A673 (cell line): ENCODE measurements at regions not wholly inside any gene's neighbourhood (a gene's known extent, or its start where the extent isn't known, plus 50 kb on each side); places are given as distances from the start of the nearest gene placed in this dataset.

ENCODE experiments used
- BruUV-seq: library from RNA; stranded (reverse); fragments of 400-500 nt; replicated peaks from 2 replicates; lab custom pipeline; 2021; lab: Mats Ljungman, UMichigan
- CTCF ChIA-PET: fragments of 300-600 bp; sonication (Branson Sonifier 250); formaldehyde crosslinking; loops from one replicate; lab custom pipeline; 2022; ENCODE audit warnings: antibody characterized with exemption; lab: Charles Lee
- POLR2A ChIA-PET: fragments of 300-600 bp; sonication (Branson Sonifier 250); formaldehyde crosslinking; loops from one replicate; lab custom pipeline; 2022; ENCODE audit warnings: antibody characterized with exemption; ENCODE audit not compliant: low non-redundant PET; lab: Charles Lee
- DNase-seq: peaks from one replicate; pipeline ENCODE4 v3.0.0-alpha.2; 2015; ENCODE audit warnings: low spot score
- H3K27ac ChIP-seq: fragments of 200-600 bp; sonication (generic); 2 replicates; pipeline ENCODE4 v1.5.1; 2016; ENCODE audit warnings: mixed run types, low read depth, mild to moderate bottlenecking, mixed read lengths, antibody characterized with exemption, low read length; ENCODE audit not compliant: poor library complexity, severe bottlenecking
- H3K27me3 ChIP-seq: fragments of 200-600 bp; sonication (generic); replicated peaks from 2 replicates; pipeline ENCODE4 v1.6.1; 2017; ENCODE audit warnings: mixed run types, low read depth, mild to moderate bottlenecking, mixed read lengths, antibody characterized with exemption, low read length; ENCODE audit not compliant: insufficient read depth, poor library complexity
- H3K36me3 ChIP-seq: fragments of 200-600 bp; sonication (generic); 2 replicates; pipeline ENCODE4 v1.6.1; 2016; ENCODE audit warnings: mixed run types, mild to moderate bottlenecking, mixed read lengths, antibody characterized with exemption, low read length; ENCODE audit not compliant: insufficient read depth, poor library complexity, severe bottlenecking
- H3K4me1 ChIP-seq: fragments of 200-600 bp; sonication (generic); 2 replicates; pipeline ENCODE4 v1.6.1; 2017; ENCODE audit warnings: mixed run types, mild to moderate bottlenecking, mixed read lengths, antibody characterized with exemption, low read length; ENCODE audit not compliant: insufficient read depth, poor library complexity, severe bottlenecking
- H3K4me3 ChIP-seq: fragments of 200-600 bp; sonication (generic); 2 replicates; pipeline ENCODE4 v1.5.1; 2016; ENCODE audit warnings: low read depth, mixed run types, mild to moderate bottlenecking, mixed read lengths, low read length; ENCODE audit not compliant: poor library complexity, severe bottlenecking
- H3K9me3 ChIP-seq: fragments of 200-600 bp; sonication (generic); 2 replicates; pipeline ENCODE4 v1.6.1; 2016; ENCODE audit warnings: mixed run types, low read depth, mild to moderate bottlenecking, mixed read lengths, antibody characterized with exemption, low read length; ENCODE audit not compliant: poor library complexity, severe bottlenecking
- EZH2 ChIP-seq: fragments of 200-600 bp; sonication (generic); IDR thresholded peaks from 2 replicates; pipeline ENCODE4 v1.6.1; 2017; ENCODE audit warnings: borderline replicate concordance, low read depth, mild to moderate bottlenecking, mixed read lengths, antibody characterized with exemption, low read length; ENCODE audit not compliant: poor library complexity, severe bottlenecking
- intact Hi-C: fragments of 100-400 bp; cut with micrococcal nuclease; formaldehyde crosslinking; loops from one replicate; pipeline ENCODE4 v1.10.0; 2022; ENCODE audit not compliant: unreplicated experiment
- TF ChIP-seq, protein P1 (sequence below): fragments of 300-800, 200-600 bp; sonication (generic); conservative IDR thresholded peaks from 2 replicates; pipeline ENCODE4 v1.5.1; 2017; ENCODE audit warnings: low read depth, mild to moderate bottlenecking, antibody characterized with exemption, low read length, moderate library complexity, mixed read lengths

DNA sequence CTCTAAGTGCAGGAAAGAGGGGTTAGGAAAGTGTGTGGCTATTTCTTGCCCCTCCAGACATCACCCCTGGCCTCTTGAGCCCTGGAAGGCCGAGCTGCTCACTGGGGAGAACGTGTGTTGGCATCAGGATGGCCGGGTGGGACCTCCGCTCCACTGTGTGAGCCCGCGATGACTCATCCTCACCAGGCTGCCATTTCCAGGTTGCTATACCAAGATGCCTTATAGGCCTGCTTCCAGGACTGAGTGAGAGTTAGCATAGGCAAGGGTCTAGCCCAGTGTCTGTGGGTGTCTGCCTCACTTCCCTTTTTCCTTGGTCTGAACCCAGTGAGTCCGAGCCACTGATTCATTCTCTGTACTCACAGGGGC, 105.0 kb downstream of the MRPL14 start:
- no peaks in the 10 kb centered on the region for H3K36me3 ChIP-seq
- DNase-seq, result no peak
- H3K4me1 ChIP-seq, result peaks cover 8% of the 10 kb centered on the region
- CTCF ChIA-PET, result no interaction called here
- POLR2A ChIA-PET, result interaction anchor here (0.6 kb wide), 1 partner anchor 17 kb away, joined by 3 read pairs; no protein-coding TSS in a partner anchor
- no peaks in the 10 kb centered on the region for H3K27me3 ChIP-seq
- BruUV-seq, result no TSS peak
- no peak overlapping the region for H3K27ac ChIP-seq
- TF ChIP-seq, protein P1, sequence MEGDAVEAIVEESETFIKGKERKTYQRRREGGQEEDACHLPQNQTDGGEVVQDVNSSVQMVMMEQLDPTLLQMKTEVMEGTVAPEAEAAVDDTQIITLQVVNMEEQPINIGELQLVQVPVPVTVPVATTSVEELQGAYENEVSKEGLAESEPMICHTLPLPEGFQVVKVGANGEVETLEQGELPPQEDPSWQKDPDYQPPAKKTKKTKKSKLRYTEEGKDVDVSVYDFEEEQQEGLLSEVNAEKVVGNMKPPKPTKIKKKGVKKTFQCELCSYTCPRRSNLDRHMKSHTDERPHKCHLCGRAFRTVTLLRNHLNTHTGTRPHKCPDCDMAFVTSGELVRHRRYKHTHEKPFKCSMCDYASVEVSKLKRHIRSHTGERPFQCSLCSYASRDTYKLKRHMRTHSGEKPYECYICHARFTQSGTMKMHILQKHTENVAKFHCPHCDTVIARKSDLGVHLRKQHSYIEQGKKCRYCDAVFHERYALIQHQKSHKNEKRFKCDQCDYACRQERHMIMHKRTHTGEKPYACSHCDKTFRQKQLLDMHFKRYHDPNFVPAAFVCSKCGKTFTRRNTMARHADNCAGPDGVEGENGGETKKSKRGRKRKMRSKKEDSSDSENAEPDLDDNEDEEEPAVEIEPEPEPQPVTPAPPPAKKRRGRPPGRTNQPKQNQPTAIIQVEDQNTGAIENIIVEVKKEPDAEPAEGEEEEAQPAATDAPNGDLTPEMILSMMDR, result no peak
- TF ChIP-seq EZH2, result no peak
- intact Hi-C loops, result no loop called here
- peaks cover 3% of the 10 kb centered on the region for H3K9me3 ChIP-seq
- no peak overlapping the region for H3K4me3 ChIP-seq

DNA sequence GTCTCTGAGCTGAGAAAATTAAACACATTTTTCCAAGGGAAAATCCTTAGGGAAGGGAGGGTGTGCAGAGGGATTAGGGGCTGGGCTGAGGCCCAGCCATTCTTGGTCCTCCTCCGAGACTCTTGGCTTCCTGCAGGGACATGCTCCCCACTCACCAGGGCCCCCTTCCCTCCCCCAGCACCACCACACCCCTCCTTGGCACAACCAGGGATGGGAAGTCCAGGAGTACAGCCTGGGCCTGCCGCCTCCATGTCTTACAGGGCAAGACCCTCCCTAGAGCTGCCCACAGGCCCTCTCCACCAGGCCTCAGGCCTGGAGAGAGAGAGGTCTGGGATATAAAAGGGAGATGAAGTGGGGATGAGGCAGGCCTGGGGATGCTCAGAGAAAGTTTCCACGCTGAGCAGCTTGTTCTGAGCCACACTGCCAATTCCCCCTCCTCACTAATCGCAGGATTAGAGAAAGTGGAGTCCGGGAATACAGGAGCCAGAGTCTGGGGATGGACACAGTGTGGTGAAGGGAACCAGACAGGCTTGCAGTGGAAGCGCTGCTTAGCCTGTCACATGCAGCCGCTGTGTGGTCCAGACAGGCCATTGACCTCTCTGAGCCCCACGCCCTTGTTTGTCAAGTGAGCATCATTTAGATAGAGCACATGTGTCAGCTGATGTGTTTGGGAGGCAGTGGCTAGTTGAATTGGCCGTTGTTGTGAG, 105.5 kb downstream of the MRPL14 start:
- intact Hi-C loops, result no loop called here
- Histone ChIP-seq H3K27ac (no peak overlapping the region), H3K27me3 (no peaks in the 10 kb centered on the region), H3K9me3 (peaks cover 5% of the 10 kb centered on the region), H3K36me3 (no peaks in the 10 kb centered on the region), H3K4me3 (no peak overlapping the region), H3K4me1 (peaks cover 8% of the 10 kb centered on the region)
- DNase-seq, result no peak
- ChIA-PET POLR2A (interaction anchor here (0.6 kb wide), 1 partner anchor 18 kb away, joined by 3 read pairs; no protein-coding TSS in a partner anchor), CTCF (no interaction called here)
- no TSS peak for BruUV-seq
- no peak for TF ChIP-seq EZH2
- TF ChIP-seq, protein P1, result no peak

DNA sequence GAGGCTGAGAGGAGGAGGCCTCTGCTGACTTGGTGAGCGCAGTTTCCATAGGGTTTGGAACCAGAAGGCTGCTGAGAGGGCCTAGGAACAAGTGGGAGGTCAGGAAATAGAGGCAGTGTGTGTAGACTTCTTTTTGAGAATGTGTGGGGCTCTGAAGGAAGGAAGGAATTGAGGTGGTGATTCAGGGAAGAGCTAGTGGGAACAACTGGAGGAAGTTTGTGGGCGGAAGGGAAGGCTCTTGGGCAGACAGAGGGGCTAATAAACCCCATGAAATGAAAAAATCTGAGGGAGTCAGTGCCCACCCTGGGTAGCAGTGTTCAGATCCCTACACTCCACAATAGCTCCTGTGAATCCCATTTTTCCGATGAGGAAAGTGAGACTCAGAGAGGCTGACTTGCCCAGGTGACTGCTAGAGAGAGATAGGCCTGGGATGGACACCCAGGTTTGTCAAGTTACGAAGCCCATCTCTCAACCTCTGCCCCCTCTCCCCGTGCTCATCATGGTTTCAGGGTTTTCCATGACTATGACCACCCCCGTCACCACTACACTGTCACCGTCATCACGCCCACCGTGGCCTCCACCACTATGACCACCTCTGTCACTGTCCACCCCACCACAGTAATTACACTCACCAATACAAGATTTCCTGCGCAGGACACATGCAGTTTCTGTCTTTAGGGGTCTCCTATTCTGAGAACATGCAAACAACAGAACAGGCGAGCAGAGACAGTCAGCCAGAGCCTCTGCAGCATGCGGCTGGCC, 106.4 kb downstream of the MRPL14 start:
- DNase-seq, result no peak
- BruUV-seq, result no TSS peak
- peaks cover 5% of the 10 kb centered on the region for H3K9me3 ChIP-seq
- peaks cover 8% of the 10 kb centered on the region for H3K4me1 ChIP-seq
- no peaks in the 10 kb centered on the region for H3K27me3 ChIP-seq
- CTCF ChIA-PET, result interaction anchor here (0.6 kb wide), 1 partner anchor 16 kb away, joined by 7 read pairs; no protein-coding TSS in a partner anchor
- no peak overlapping the region for H3K4me3 ChIP-seq
- H3K36me3 ChIP-seq, result no peaks in the 10 kb centered on the region
- intact Hi-C loops, result no loop called here
- POLR2A ChIA-PET, result no interaction called here
- TF ChIP-seq, protein P1, result no peak
- no peak for TF ChIP-seq EZH2
- H3K27ac ChIP-seq, result no peak overlapping the region
